Fibroblast of lung (primary cell): ENCODE measurements at regions not wholly inside any gene's neighbourhood (a gene's known extent, or its start where the extent isn't known, plus 50 kb on each side); places are given as distances from the start of the nearest gene placed in this dataset.

Experiments
- CTCF ChIP-seq, 2 donors: IDR thresholded peaks in 1 of 2; conservative IDR thresholded peaks in 1 of 2; 1 replicate in 1 of 2; 2 replicates in 1 of 2; pipeline ENCODE4 v1.5.1; 2011 to 2012; ENCODE audit warnings: low read length in 2 of 2, control low read depth in 1 of 2, inconsistent platforms in 1 of 2, low read depth in 1 of 2, mild to moderate bottlenecking in 1 of 2
- EZH2 ChIP-seq: IDR thresholded peaks from 2 replicates; pipeline ENCODE4 v1.5.1; 2012; ENCODE audit warnings: low read length, control low read depth, mild to moderate bottlenecking; ENCODE audit errors: missing control alignments

GRCh38 chr12:58491306-58491705 is 429.0 kb downstream of the LRIG3 start:
- no peak for TF ChIP-seq CTCF (conservative IDR thresholded peaks at IDR 0.05 in 1 of 2, IDR thresholded peaks at IDR 0.05 in 1 of 2; ENCODE audit: low read depth in 1 of 2, low read length in 2 of 2)
- TF ChIP-seq EZH2: no peak
